SK-N-SH (cell line): ENCODE measurements at regions not wholly inside any gene's neighbourhood (a gene's known extent, or its start where the extent isn't known, plus 50 kb on each side); places are given as distances from the start of the nearest gene placed in this dataset.
"Not testable (repeated sequence)": the region's sequence is repeated elsewhere in the genome, so short reads cannot be mapped to it uniquely, and the experiment has no call there.

Experiments used
- CTCF ChIP-seq: fragments of 200-600 bp; sonication (generic); IDR thresholded peaks from 2 replicates; pipeline ENCODE4 v1.6.1; 2017; ENCODE audit warnings: antibody characterized with exemption, mild to moderate bottlenecking, moderate library complexity
- ELF1 ChIP-seq: IDR thresholded peaks from 2 replicates; pipeline ENCODE4 v1.4.0; 2012
- FOXM1 ChIP-seq: IDR thresholded peaks from 2 replicates; pipeline ENCODE4 v1.4.0; 2012; ENCODE audit warnings: low read depth, mild to moderate bottlenecking
- NRF1 ChIP-seq: IDR thresholded peaks from 2 replicates; pipeline ENCODE4 v1.6.1; 2012; ENCODE audit warnings: low read depth, mild to moderate bottlenecking, low read length
- REST ChIP-seq: IDR thresholded peaks from 2 replicates; pipeline ENCODE4 v1.6.1; 2012; ENCODE audit warnings: mild to moderate bottlenecking, low read depth, low read length, moderate library complexity
- SIN3A ChIP-seq: IDR thresholded peaks from 2 replicates; pipeline ENCODE4 v1.6.1; 2012; ENCODE audit warnings: low read depth, mild to moderate bottlenecking, low read length, moderate library complexity, borderline replicate concordance
- YY1 ChIP-seq: IDR thresholded peaks from 2 replicates; pipeline ENCODE4 v1.4.0; 2012; ENCODE audit warnings: low read depth, mild to moderate bottlenecking

- not testable (repeated sequence) for TF ChIP-seq NRF1, REST, SIN3A, FOXM1, YY1, ELF1, CTCF
Measured at GRCh38 chr7:76771980-76772379, 144.9 kb upstream of the POMZP3 start.
